Prostate gland (tissue), 2 donors: ENCODE measurements at regions not wholly inside any gene's neighbourhood (a gene's known extent, or its start where the extent isn't known, plus 50 kb on each side); places are given as distances from the start of the nearest gene placed in this dataset.

Experiments
- DNase-seq: peaks from one replicate; pipeline ENCODE4 v3.0.0-alpha.2; 2019; ENCODE audit warnings: low spot score
- H3K27ac ChIP-seq, 2 donors: fragments of 200-600 bp; sonication (generic); 2 replicates each; pipeline ENCODE4 v1.5.1; 2017 to 2019
- H3K27me3 ChIP-seq: fragments of 200-600 bp; sonication (generic); replicated peaks from 2 replicates; pipeline ENCODE4 v1.5.1; 2019; ENCODE audit not compliant: insufficient read depth
- H3K36me3 ChIP-seq, 2 donors: fragments of 200-600 bp; sonication (generic); 1 replicate in 1 of 2; 2 replicates in 1 of 2; pipeline versions ENCODE4 v1.5.1 to v1.8.1; 2017 to 2019
- H3K4me1 ChIP-seq: fragments of 200-600 bp; sonication (generic); replicated peaks from 2 replicates; pipeline ENCODE4 v1.5.1; 2019
- H3K4me3 ChIP-seq, 2 donors: fragments of 200-600 bp; sonication (generic); 2 replicates each; pipeline ENCODE4 v1.5.1; 2017 to 2019
- H3K9me3 ChIP-seq: fragments of 200-600 bp; sonication (generic); 2 replicates; pipeline ENCODE4 v1.5.1; 2017
- POLR2A ChIP-seq: fragments of 450-650 bp; IDR thresholded peaks from one replicate; pipeline ENCODE4 v1.6.1; 2016; ENCODE audit warnings: antibody characterized with exemption, mild to moderate bottlenecking
- POLR2AphosphoS5 ChIP-seq: sonication (generic); formaldehyde crosslinking; IDR thresholded peaks from one replicate; pipeline ENCODE4 v1.6.1; 2017; ENCODE audit warnings: antibody characterized with exemption
- WGBS: methylation state at CpG from one replicate; pipeline ENCODE4 v1.1.5; 2018; 5-methylcytosine and 5-hydroxymethylcytosine counted together
- intact Hi-C: fragments of 100-400 bp; cut with DNase I; formaldehyde crosslinking; loops from one replicate; pipeline ENCODE4 v1.14.2; 2022
- TF ChIP-seq, protein P1 (sequence below), 4 experiments: fragments of 200-600 bp in 2 of 4; fragments of 450-650 bp in 2 of 4; sonication (generic) in 2 of 4; IDR thresholded peaks; 1 replicate in 3 of 4; 2 replicates in 1 of 4; pipeline ENCODE4 v1.5.1; 2016 to 2019; ENCODE audit warnings: antibody characterized with exemption in 4 of 4, mild to moderate bottlenecking in 2 of 4, moderate library complexity in 2 of 4

DNA sequence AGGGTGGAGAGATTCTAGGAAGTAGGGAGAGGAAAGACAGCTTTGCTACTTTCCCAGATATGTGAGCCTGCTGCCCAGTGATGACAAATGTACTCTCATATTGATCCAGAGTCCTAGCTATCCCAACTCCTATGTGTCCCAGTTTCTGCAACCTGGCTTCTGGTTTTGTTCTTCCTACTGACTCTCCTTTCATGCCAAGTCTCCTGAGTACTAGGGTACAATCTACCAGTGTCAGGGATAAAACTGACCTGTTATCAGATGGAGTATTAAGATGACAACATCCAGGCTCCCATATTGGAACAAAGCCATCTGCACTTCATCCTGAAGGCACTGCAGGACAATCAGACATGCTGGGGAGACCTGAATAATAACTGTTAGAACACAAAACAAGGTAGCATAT lies 233.7 kb upstream of the PHYHIPL start:
- H3K4me3 ChIP-seq, result no peak overlapping the region
- H3K27me3 ChIP-seq, result no peaks in the 10 kb centered on the region
- no peak for TF ChIP-seq POLR2A
- TF ChIP-seq, protein P1, sequence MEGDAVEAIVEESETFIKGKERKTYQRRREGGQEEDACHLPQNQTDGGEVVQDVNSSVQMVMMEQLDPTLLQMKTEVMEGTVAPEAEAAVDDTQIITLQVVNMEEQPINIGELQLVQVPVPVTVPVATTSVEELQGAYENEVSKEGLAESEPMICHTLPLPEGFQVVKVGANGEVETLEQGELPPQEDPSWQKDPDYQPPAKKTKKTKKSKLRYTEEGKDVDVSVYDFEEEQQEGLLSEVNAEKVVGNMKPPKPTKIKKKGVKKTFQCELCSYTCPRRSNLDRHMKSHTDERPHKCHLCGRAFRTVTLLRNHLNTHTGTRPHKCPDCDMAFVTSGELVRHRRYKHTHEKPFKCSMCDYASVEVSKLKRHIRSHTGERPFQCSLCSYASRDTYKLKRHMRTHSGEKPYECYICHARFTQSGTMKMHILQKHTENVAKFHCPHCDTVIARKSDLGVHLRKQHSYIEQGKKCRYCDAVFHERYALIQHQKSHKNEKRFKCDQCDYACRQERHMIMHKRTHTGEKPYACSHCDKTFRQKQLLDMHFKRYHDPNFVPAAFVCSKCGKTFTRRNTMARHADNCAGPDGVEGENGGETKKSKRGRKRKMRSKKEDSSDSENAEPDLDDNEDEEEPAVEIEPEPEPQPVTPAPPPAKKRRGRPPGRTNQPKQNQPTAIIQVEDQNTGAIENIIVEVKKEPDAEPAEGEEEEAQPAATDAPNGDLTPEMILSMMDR (IDR thresholded peaks at IDR 0.05), result no peak
- no peak for TF ChIP-seq POLR2AphosphoS5
- intact Hi-C loops, result no loop called here
- H3K9me3 ChIP-seq, result no peaks in the 10 kb centered on the region
- H3K27ac ChIP-seq, result no peak overlapping the region
- no peak for DNase-seq
- H3K4me1 ChIP-seq, result no peaks in the 10 kb centered on the region
- H3K36me3 ChIP-seq, result no peaks in the 10 kb centered on the region

DNA sequence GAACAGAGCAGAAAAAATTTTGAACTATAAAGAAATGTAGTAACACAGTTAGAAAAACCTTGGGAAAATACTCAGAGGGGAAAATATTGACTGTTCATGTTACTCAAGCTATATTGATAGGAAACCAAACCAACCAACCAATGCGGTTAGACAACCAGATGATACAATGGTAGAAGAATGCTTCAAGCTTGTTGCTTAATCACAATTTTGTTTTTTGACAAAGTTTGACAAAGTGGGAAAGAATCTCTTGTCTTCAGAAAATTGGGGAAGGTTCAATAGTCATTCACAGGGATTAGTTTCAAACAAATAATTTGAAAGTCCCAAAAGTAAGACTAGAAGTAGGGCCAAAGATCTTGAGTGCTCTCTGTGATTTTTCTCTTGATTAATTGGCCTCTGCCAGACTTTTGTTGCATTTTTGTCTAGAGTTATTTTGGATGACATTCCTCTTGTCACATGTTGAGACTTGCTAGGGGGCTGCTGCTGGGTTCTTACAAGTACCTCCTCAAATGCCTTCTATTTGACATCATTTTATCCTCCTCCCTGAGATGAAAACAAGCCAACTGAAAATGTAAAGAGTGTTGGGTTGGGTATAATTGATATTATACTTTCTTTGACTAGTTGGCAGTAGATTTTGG lies 233.1 kb upstream of the PHYHIPL start:
- DNase-seq, result no peak
- Histone ChIP-seq H3K4me3 (no peak overlapping the region), H3K9me3 (no peaks in the 10 kb centered on the region), H3K36me3 (no peaks in the 10 kb centered on the region), H3K27me3 (no peaks in the 10 kb centered on the region), H3K4me1 (no peaks in the 10 kb centered on the region), H3K27ac (no peak overlapping the region)
- intact Hi-C loops, result no loop called here
- 100% methylated on average over 1 of the region's 1 CpG for WGBS
- TF ChIP-seq POLR2A (no peak), POLR2AphosphoS5 (no peak)
- TF ChIP-seq, protein P1 (IDR thresholded peaks at IDR 0.05), result no peak

DNA sequence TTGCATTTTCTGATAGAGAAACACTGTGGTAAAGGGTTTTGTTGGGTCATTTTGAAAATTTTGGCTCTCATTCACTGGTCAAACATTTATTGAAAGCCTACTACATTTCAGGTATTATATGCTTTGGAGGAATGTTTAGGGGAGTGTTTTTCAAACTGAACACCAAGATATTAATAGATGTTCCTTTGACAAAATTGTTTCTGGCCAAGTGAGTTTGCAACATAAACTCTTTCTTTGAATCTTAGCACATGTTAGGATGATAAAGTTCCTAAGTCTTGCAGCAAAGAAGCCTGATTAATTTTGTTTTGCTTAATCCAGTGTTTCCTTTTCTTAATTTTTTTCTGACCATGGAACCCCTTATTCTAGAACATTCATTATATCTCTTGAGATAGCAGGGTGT lies 232.5 kb upstream of the PHYHIPL start:
- intact Hi-C loops, result no loop called here
- Histone ChIP-seq H3K27ac (no peak overlapping the region), H3K4me3 (no peak overlapping the region), H3K9me3 (no peaks in the 10 kb centered on the region), H3K4me1 (no peaks in the 10 kb centered on the region), H3K27me3 (no peaks in the 10 kb centered on the region), H3K36me3 (no peaks in the 10 kb centered on the region)
- no peak for DNase-seq
- TF ChIP-seq, protein P1 (IDR thresholded peaks at IDR 0.05), result no peak
- TF ChIP-seq POLR2AphosphoS5 (no peak), POLR2A (no peak)

DNA sequence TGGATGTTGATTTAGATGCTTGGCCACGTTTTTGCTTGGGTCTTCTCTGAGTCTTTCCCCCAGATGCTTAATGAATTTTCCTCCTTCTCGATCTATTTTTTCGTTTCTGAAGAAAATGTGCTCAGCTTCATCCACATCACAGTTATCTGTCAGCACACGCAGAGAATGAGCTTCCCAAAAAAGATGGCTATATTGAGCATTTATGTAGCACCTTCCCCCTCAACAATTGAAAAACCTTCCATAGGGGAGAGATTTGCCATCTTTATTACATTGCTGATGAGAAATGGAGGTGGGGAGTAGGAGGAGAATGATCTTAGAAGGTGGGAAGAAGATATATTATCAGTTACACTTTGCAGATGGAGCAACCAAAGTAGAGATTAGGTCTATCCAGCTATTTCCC lies 228.1 kb upstream of the PHYHIPL start:
- Histone ChIP-seq H3K36me3 (no peaks in the 10 kb centered on the region), H3K27ac (no peak overlapping the region), H3K9me3 (no peaks in the 10 kb centered on the region), H3K4me3 (no peak overlapping the region), H3K27me3 (no peaks in the 10 kb centered on the region), H3K4me1 (no peaks in the 10 kb centered on the region)
- intact Hi-C loops, result no loop called here
- TF ChIP-seq POLR2AphosphoS5 (no peak), POLR2A (no peak)
- TF ChIP-seq, protein P1 (IDR thresholded peaks at IDR 0.05), result no peak
- DNase-seq, result no peak
- WGBS, result 87% methylated on average over 4 of the region's 4 CpGs

DNA sequence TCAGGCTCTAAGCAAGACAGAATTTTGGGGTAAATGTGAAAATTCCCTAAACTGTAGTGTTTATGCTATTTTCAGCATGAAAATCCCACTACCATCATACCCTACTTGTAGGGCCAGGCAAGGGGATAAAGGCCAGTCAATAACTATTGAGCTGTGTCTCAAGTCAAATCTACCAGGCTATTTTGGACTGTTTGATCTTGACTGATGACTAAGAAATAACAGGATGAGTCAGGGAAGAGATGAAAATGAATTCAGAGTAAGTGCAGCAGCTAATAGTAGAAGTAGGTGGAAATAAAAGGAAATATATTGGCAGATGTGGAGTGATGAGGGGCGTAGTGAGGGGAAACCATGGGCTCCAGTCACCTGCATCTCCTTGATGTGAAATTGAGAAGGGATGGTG lies 225.8 kb upstream of the PHYHIPL start:
- H3K4me3 ChIP-seq, result no peak overlapping the region
- WGBS, result 95% methylated on average over 1 of the region's 1 CpG
- H3K27ac ChIP-seq, result no peak overlapping the region

More for the DNA sequence above, 225.8 kb upstream of the PHYHIPL start:
- no peak for TF ChIP-seq POLR2AphosphoS5
- TF ChIP-seq, protein P1 (IDR thresholded peaks at IDR 0.05), result no peak
- TF ChIP-seq POLR2A, result no peak
- intact Hi-C loops, result loop anchor here (5.0 to 10.0 kb wide), 5 partner anchors 144 to 672 kb away; no protein-coding TSS in a partner anchor
- no peaks in the 10 kb centered on the region for H3K36me3 ChIP-seq
- H3K4me1 ChIP-seq, result no peaks in the 10 kb centered on the region
- no peak for DNase-seq
- H3K27me3 ChIP-seq, result no peaks in the 10 kb centered on the region
- H3K9me3 ChIP-seq, result no peaks in the 10 kb centered on the region
